ENCODE measurements at regions not wholly inside any gene's neighbourhood (a gene's known extent, or its start where the extent isn't known, plus 50 kb on each side); places are given as distances from the start of the nearest gene placed in this dataset.

- TF ChIP-seq POLR2A (IDR thresholded peaks at IDR 0.05; ENCODE audit: low read depth, low read length) = no peak
- no peak for TF ChIP-seq POLR2AphosphoS5 (IDR thresholded peaks at IDR 0.05; ENCODE audit: low read depth, low read length)
- TF ChIP-seq TAF1 (IDR thresholded peaks at IDR 0.05; ENCODE audit: low read depth, low read length) = no peak
- no peak for TF ChIP-seq SPI1 (IDR thresholded peaks at IDR 0.05; ENCODE audit: low read depth, low read length)
- TF ChIP-seq POU2F2 (IDR thresholded peaks at IDR 0.05; ENCODE audit: low read depth, low read length) = no peak
Measured at GRCh38 chr16:66311306-66311705, 55.2 kb upstream of the CDH5 start.
